H1 (cell line): ENCODE measurements at regions not wholly inside any gene's neighbourhood (a gene's known extent, or its start where the extent isn't known, plus 50 kb on each side); places are given as distances from the start of the nearest gene placed in this dataset.

ENCODE experiments used
- CHD7 ChIP-seq: fragments of 300-600 bp; sonication (generic); IDR thresholded peaks from 2 replicates; pipeline ENCODE4 v1.7.1; 2012; ENCODE audit warnings: low read length, moderate library complexity, mild to moderate bottlenecking, inconsistent platforms; ENCODE audit not compliant: insufficient replicate concordance

- no peak for TF ChIP-seq CHD7
- TF ChIP-seq, all 59 proteins: peak for 0
Observed at GRCh38 chr13:82698941-82699340, 1183.3 kb downstream of the SLITRK1 start (continued).
